HepG2 (cell line): ENCODE measurements at regions not wholly inside any gene's neighbourhood (a gene's known extent, or its start where the extent isn't known, plus 50 kb on each side); places are given as distances from the start of the nearest gene placed in this dataset.

ENCODE experiments used
- CHD2 ChIP-seq: IDR thresholded peaks from 2 replicates; pipeline ENCODE4 v1.6.1; 2011; ENCODE audit warnings: low read depth, low read length, improper control_type of control experiment
- EP300 ChIP-seq, 3 experiments: sonication (generic) in 1 of 3; formaldehyde crosslinking in 1 of 3; IDR thresholded peaks; 2 replicates each; pipeline versions ENCODE4 v1.5.1 to v1.6.1; 2011 to 2020; ENCODE audit warnings: low read depth in 2 of 3, low read length in 2 of 3, borderline replicate concordance in 1 of 3, improper control_type of control experiment in 1 of 3, mild to moderate bottlenecking in 1 of 3, missing genetic modification reagents in 1 of 3, moderate library complexity in 1 of 3
- GABPB1 ChIP-seq: IDR thresholded peaks from 2 replicates; pipeline ENCODE4 v1.6.1; 2016; ENCODE audit warnings: mild to moderate bottlenecking, missing genetic modification reagents, moderate library complexity, missing compliant biosample characterization
- KLF16 ChIP-seq, 2 experiments: sonication (generic) in 1 of 2; formaldehyde crosslinking in 1 of 2; IDR thresholded peaks; 2 replicates each; pipeline versions ENCODE4 v1.6.1 to v1.8.0; 2016 to 2023; ENCODE audit warnings: missing genetic modification reagents in 2 of 2, missing compliant biosample characterization in 1 of 2
- SAFB2 ChIP-seq: sonication (generic); formaldehyde crosslinking; IDR thresholded peaks from 2 replicates; pipeline ENCODE4 v1.5.1; 2020; ENCODE audit warnings: missing genetic modification reagents, low read depth, mild to moderate bottlenecking, borderline replicate concordance
- SP1 ChIP-seq, 2 experiments: fragments of 450-650 bp in 1 of 2; sonication (generic) in 1 of 2; formaldehyde crosslinking in 1 of 2; IDR thresholded peaks; 2 replicates each; pipeline versions ENCODE4 v1.4.0 to v1.6.1; 2016 to 2020; ENCODE audit warnings: missing genetic modification reagents in 1 of 2
- ZNF138 ChIP-seq: sonication (generic); formaldehyde crosslinking; IDR thresholded peaks from 2 replicates; pipeline ENCODE4 v1.5.0; 2020; ENCODE audit warnings: mild to moderate bottlenecking, low read depth, missing genetic modification reagents
- ZNF282 ChIP-seq: fragments of 450-650 bp; IDR thresholded peaks from 2 replicates; pipeline ENCODE4 v1.6.1; 2018; ENCODE audit not compliant: partially characterized antibody
- ZNF563 ChIP-seq: sonication (generic); formaldehyde crosslinking; IDR thresholded peaks from 2 replicates; pipeline ENCODE4 v1.8.0; 2022; ENCODE audit warnings: mild to moderate bottlenecking, moderate library complexity, missing genetic modification reagents
- ZNF616 ChIP-seq: sonication (generic); formaldehyde crosslinking; IDR thresholded peaks from 2 replicates; pipeline ENCODE4 v1.5.0; 2020; ENCODE audit warnings: low read depth, mild to moderate bottlenecking, missing genetic modification reagents
- ZNF761 ChIP-seq: sonication (generic); formaldehyde crosslinking; conservative IDR thresholded peaks from 2 replicates; pipeline ENCODE4 v1.4.0; 2020; ENCODE audit warnings: mild to moderate bottlenecking, missing genetic modification reagents
- ZNF781 ChIP-seq: sonication (generic); formaldehyde crosslinking; IDR thresholded peaks from 2 replicates; pipeline ENCODE4 v1.5.1; 2020; ENCODE audit warnings: borderline replicate concordance, mild to moderate bottlenecking, missing genetic modification reagents; ENCODE audit errors: not compliant biosample characterization
- TF ChIP-seq, protein P1 (sequence below), 2 experiments: fragments of 450-650 bp in 1 of 2; sonication (generic) in 1 of 2; formaldehyde crosslinking in 1 of 2; IDR thresholded peaks; 2 replicates each; pipeline versions ENCODE4 v1.6.1 to v1.8.0; 2016 to 2022; ENCODE audit warnings: antibody characterized with exemption in 1 of 2, mild to moderate bottlenecking in 1 of 2, missing genetic modification reagents in 1 of 2
- TF ChIP-seq, protein P2 (sequence below): sonication (generic); formaldehyde crosslinking; conservative IDR thresholded peaks from 2 replicates; pipeline ENCODE4 v1.8.1; 2023; ENCODE audit warnings: missing genetic modification reagents
- TF ChIP-seq, protein P3 (sequence below): sonication (generic); formaldehyde crosslinking; IDR thresholded peaks from 2 replicates; pipeline ENCODE4 v1.4.0; 2020; ENCODE audit warnings: missing genetic modification reagents

DNA sequence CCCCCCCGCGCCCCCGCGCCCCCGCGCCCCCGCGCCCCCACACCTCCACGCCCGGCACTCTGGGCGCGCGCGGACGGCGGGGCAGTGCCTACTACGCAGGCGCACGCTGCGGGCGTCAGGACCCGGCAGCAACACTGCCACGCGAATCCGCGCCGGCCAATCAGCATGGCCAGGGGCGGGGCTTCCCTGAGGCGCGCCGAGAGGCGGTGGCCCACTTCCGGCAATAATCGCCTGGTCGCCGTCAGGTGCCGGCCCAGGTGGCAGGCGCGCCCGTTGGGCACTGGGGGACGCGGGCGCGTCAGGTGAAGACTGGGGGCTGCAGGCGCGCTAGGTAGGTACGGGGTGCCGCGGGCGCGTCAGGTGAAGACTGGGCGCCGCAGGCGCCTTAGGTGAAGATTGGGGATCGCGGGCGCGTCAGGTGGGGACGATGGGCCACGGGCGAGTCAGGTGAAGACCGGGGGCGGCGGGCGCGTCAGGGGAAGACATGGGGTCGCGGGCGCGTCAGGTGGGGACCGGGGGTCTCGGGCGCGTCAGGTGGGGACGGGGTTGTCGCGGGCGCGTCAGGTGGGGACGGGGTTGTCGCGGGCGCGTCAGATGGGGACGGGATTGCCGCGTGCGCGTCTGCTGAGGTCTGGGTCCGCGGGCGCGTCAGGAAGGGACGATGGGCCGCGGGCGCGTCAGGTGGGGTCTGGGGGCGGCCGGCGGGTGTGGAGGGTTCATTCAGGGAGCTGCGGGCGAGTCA lies 219.1 kb downstream of the RTP5 start (continued):
- TF ChIP-seq ZNF781 (CRISPR knock-in tag) (peak; percentile 42), KLF16 (CRISPR knock-in tag; IDR thresholded peaks at IDR 0.05) (peak in 1 of 2 experiments; percentile 82; a peak in 2 of 4 replicates), SAFB2 (peak; percentile 85; the same call in 1 of the 2 replicates), ZNF282 (no peak), EP300 (IDR thresholded peaks at IDR 0.05; ENCODE audit: low read depth in 2 of 2, low read length in 2 of 2) (no peak), EP300 (CRISPR knock-in tag; IDR thresholded peaks at IDR 0.05; ENCODE audit: borderline replicate concordance) (0 out of 2 replicates have a peak, but pooled peaks have one; percentile 15), ZNF761 (0 out of 2 replicates have a peak, but pooled peaks have one; percentile 60), CHD2 (no peak), SP1 (IDR thresholded peaks at IDR 0.05) (no peak), SP1 (CRISPR knock-in tag; IDR thresholded peaks at IDR 0.05) (peak; percentile 92), ZNF616 (no peak), ZNF138 (CRISPR knock-in tag) (peak; percentile 82; the same call in 1 of the 2 replicates), ZNF563 (CRISPR knock-in tag) (0 out of 2 replicates have a peak, but pooled peaks have one; percentile 71), GABPB1 (CRISPR knock-in tag) (peak; percentile 94)
- TF ChIP-seq, protein P1, sequence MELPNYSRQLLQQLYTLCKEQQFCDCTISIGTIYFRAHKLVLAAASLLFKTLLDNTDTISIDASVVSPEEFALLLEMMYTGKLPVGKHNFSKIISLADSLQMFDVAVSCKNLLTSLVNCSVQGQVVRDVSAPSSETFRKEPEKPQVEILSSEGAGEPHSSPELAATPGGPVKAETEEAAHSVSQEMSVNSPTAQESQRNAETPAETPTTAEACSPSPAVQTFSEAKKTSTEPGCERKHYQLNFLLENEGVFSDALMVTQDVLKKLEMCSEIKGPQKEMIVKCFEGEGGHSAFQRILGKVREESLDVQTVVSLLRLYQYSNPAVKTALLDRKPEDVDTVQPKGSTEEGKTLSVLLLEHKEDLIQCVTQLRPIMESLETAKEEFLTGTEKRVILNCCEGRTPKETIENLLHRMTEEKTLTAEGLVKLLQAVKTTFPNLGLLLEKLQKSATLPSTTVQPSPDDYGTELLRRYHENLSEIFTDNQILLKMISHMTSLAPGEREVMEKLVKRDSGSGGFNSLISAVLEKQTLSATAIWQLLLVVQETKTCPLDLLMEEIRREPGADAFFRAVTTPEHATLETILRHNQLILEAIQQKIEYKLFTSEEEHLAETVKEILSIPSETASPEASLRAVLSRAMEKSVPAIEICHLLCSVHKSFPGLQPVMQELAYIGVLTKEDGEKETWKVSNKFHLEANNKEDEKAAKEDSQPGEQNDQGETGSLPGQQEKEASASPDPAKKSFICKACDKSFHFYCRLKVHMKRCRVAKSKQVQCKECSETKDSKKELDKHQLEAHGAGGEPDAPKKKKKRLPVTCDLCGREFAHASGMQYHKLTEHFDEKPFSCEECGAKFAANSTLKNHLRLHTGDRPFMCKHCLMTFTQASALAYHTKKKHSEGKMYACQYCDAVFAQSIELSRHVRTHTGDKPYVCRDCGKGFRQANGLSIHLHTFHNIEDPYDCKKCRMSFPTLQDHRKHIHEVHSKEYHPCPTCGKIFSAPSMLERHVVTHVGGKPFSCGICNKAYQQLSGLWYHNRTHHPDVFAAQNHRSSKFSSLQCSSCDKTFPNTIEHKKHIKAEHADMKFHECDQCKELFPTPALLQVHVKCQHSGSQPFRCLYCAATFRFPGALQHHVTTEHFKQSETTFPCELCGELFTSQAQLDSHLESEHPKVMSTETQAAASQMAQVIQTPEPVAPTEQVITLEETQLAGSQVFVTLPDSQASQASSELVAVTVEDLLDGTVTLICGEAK (IDR thresholded peaks at IDR 0.05): no peak
- TF ChIP-seq, protein P1 (CRISPR knock-in tag; IDR thresholded peaks at IDR 0.05): peak; percentile 66; the same call in 1 of the 2 replicates
- TF ChIP-seq, protein P2, sequence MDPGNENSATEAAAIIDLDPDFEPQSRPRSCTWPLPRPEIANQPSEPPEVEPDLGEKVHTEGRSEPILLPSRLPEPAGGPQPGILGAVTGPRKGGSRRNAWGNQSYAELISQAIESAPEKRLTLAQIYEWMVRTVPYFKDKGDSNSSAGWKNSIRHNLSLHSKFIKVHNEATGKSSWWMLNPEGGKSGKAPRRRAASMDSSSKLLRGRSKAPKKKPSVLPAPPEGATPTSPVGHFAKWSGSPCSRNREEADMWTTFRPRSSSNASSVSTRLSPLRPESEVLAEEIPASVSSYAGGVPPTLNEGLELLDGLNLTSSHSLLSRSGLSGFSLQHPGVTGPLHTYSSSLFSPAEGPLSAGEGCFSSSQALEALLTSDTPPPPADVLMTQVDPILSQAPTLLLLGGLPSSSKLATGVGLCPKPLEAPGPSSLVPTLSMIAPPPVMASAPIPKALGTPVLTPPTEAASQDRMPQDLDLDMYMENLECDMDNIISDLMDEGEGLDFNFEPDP: no peak
- TF ChIP-seq, protein P3, sequence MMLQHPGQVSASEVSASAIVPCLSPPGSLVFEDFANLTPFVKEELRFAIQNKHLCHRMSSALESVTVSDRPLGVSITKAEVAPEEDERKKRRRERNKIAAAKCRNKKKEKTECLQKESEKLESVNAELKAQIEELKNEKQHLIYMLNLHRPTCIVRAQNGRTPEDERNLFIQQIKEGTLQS: no peak
